ENCODE measurements at regions not wholly inside any gene's neighbourhood (a gene's known extent, or its start where the extent isn't known, plus 50 kb on each side); places are given as distances from the start of the nearest gene placed in this dataset.

GRCh38 chr12:92059960-92060359 lies 85.7 kb downstream of the BTG1 start:
- no peak for TF ChIP-seq CTCF (IDR thresholded peaks at IDR 0.05; ENCODE audit: insufficient read depth, low read length, poor library complexity, severe bottlenecking)
- no peak for TF ChIP-seq EZH2phosphoT487 (conservative IDR thresholded peaks at IDR 0.05; ENCODE audit: low read length)

Measured in SU-DHL-6 (cell line).